ENCODE measurements at regions not wholly inside any gene's neighbourhood (a gene's known extent, or its start where the extent isn't known, plus 50 kb on each side); places are given as distances from the start of the nearest gene placed in this dataset.

- Histone ChIP-seq H3K36me3 (ENCODE audit: insufficient read depth, low read length) (no peaks in the 10 kb centered on the region), H3F3A (ENCODE audit: insufficient read depth, low read length) (no peaks in the 10 kb centered on the region), H3K27ac (ENCODE audit: low read depth, low read length, poor library complexity, severe bottlenecking) (no peak overlapping the region), H3K4me2 (ENCODE audit: low read length) (no peak overlapping the region), H2AFZ (ENCODE audit: low read length) (0 out of 2 replicates have a peak overlapping the region, but pooled peaks have one; percentile 34), H3K4me1 (ENCODE audit: insufficient read depth, low read length, severe bottlenecking) (peaks cover 6% of the 10 kb centered on the region), H3K4me3 (ENCODE audit: low read depth, low read length, poor library complexity, severe bottlenecking) (no peak overlapping the region), H3K9ac (ENCODE audit: low read length) (no peak overlapping the region), H3K9me3 (ENCODE audit: low read length) (no peaks in the 10 kb centered on the region), H4K20me1 (ENCODE audit: insufficient read depth, low read length) (no peaks in the 10 kb centered on the region), H3K79me2 (ENCODE audit: insufficient read depth, low read length) (no peaks in the 10 kb centered on the region), H3K9me2 (ENCODE audit: low read depth, low read length) (no peaks in the 10 kb centered on the region), H3K27me3 (ENCODE audit: insufficient read depth, low read length) (no peaks in the 10 kb centered on the region)
- TF ChIP-seq CTCF (IDR thresholded peaks at IDR 0.05; ENCODE audit: low read length) (no peak), EZH2 (IDR thresholded peaks at IDR 0.05; ENCODE audit: borderline replicate concordance, low read length) (no peak)
Observed at GRCh38 chr1:87644033-87644578, 315.4 kb downstream of the LMO4 start.

GRCh38 chr1:87644579-87645190 lies 316.0 kb downstream of the LMO4 start:
- H2AFZ ChIP-seq (ENCODE audit: low read length): peak overlapping the region; percentile 34; the same call in 1 of the 2 replicates
- no peak overlapping the region for H3K9ac ChIP-seq (ENCODE audit: low read length)
- no peak overlapping the region for H3K4me2 ChIP-seq (ENCODE audit: low read length)
- H3K4me1 ChIP-seq (ENCODE audit: insufficient read depth, low read length, severe bottlenecking): peaks cover 6% of the 10 kb centered on the region
- H3K27ac ChIP-seq (ENCODE audit: low read depth, low read length, poor library complexity, severe bottlenecking): no peak overlapping the region
- H3K36me3 ChIP-seq (ENCODE audit: insufficient read depth, low read length): no peaks in the 10 kb centered on the region
- TF ChIP-seq CTCF (IDR thresholded peaks at IDR 0.05; ENCODE audit: low read length) (no peak), EZH2 (IDR thresholded peaks at IDR 0.05; ENCODE audit: borderline replicate concordance, low read length) (no peak)
- no peak overlapping the region for H3K4me3 ChIP-seq (ENCODE audit: low read depth, low read length, poor library complexity, severe bottlenecking)
- no peaks in the 10 kb centered on the region for H3K9me3 ChIP-seq (ENCODE audit: low read length)
- H4K20me1 ChIP-seq (ENCODE audit: insufficient read depth, low read length): no peaks in the 10 kb centered on the region
- H3K9me2 ChIP-seq (ENCODE audit: low read depth, low read length): no peaks in the 10 kb centered on the region
- no peaks in the 10 kb centered on the region for H3K79me2 ChIP-seq (ENCODE audit: insufficient read depth, low read length)
- H3K27me3 ChIP-seq (ENCODE audit: insufficient read depth, low read length): no peaks in the 10 kb centered on the region
- H3F3A ChIP-seq (ENCODE audit: insufficient read depth, low read length): no peaks in the 10 kb centered on the region

- no peaks in the 10 kb centered on the region for H3K9me3 ChIP-seq (ENCODE audit: low read length)
- H3F3A ChIP-seq (ENCODE audit: insufficient read depth, low read length): no peaks in the 10 kb centered on the region
- TF ChIP-seq CTCF (IDR thresholded peaks at IDR 0.05; ENCODE audit: low read length): no peak
- no peak for TF ChIP-seq EZH2 (IDR thresholded peaks at IDR 0.05; ENCODE audit: borderline replicate concordance, low read length)
- no peaks in the 10 kb centered on the region for H3K27me3 ChIP-seq (ENCODE audit: insufficient read depth, low read length)
- H3K9ac ChIP-seq (ENCODE audit: low read length): no peak overlapping the region
- no peak overlapping the region for H3K4me2 ChIP-seq (ENCODE audit: low read length)
- H3K36me3 ChIP-seq (ENCODE audit: insufficient read depth, low read length): no peaks in the 10 kb centered on the region
- H3K4me1 ChIP-seq (ENCODE audit: insufficient read depth, low read length, severe bottlenecking): peaks cover 6% of the 10 kb centered on the region
- no peak overlapping the region for H3K27ac ChIP-seq (ENCODE audit: low read depth, low read length, poor library complexity, severe bottlenecking)
- H3K4me3 ChIP-seq (ENCODE audit: low read depth, low read length, poor library complexity, severe bottlenecking): no peak overlapping the region
- H3K9me2 ChIP-seq (ENCODE audit: low read depth, low read length): no peaks in the 10 kb centered on the region
- no peaks in the 10 kb centered on the region for H3K79me2 ChIP-seq (ENCODE audit: insufficient read depth, low read length)
- H4K20me1 ChIP-seq (ENCODE audit: insufficient read depth, low read length): no peaks in the 10 kb centered on the region
- H2AFZ ChIP-seq (ENCODE audit: low read length): no peak overlapping the region
Observed at GRCh38 chr1:87647430-87648177, 318.9 kb downstream of the LMO4 start.

Data from OCI-LY1 (cell line).